Activated T-helper 1 cell treated with anti-CD3 and anti-CD28 coated beads, Interleukin-12 subunit alpha, Interleukin-12 subunit beta, Interleukin-2, Interleukin-4 antibody, amounts not matched to agents 30 ng/mL and 10 ng/mL and 1 ng/mL, durations not matched to agents 14 hours and 24 hours and 36 hours (primary cell): ENCODE measurements at regions not wholly inside any gene's neighbourhood (a gene's known extent, or its start where the extent isn't known, plus 50 kb on each side); places are given as distances from the start of the nearest gene placed in this dataset.

Experiments
- DNase-seq: peaks from one replicate; pipeline ENCODE4 v3.0.0; 2021; ENCODE audit warnings: low spot score
- H3K27ac Mint-ChIP-seq: one replicate; pipeline ENCODE4 v1.8.0; 2021; ENCODE audit warnings: mild to moderate bottlenecking, mixed read lengths
- H3K27me3 Mint-ChIP-seq: one replicate; pipeline ENCODE4 v1.8.0; 2022; ENCODE audit warnings: mild to moderate bottlenecking, moderate library complexity, mixed read lengths; ENCODE audit not compliant: insufficient read depth
- H3K36me3 Mint-ChIP-seq: one replicate; pipeline ENCODE4 v1.8.0; 2021; ENCODE audit warnings: low read depth, mixed read lengths
- H3K4me1 Mint-ChIP-seq: one replicate; pipeline ENCODE4 v1.8.0; 2021; ENCODE audit warnings: low read depth, mixed read lengths
- H3K4me3 Mint-ChIP-seq: one replicate; pipeline ENCODE4 v1.8.0; 2021; ENCODE audit warnings: mild to moderate bottlenecking, moderate library complexity, mixed read lengths
- H3K9me3 Mint-ChIP-seq: one replicate; pipeline ENCODE4 v1.8.0; 2021; ENCODE audit warnings: mixed read lengths
- intact Hi-C: fragments of 100-400 bp; cut with micrococcal nuclease; formaldehyde crosslinking; loops from one replicate; pipeline ENCODE4 v1.15.1; 2024

DNA sequence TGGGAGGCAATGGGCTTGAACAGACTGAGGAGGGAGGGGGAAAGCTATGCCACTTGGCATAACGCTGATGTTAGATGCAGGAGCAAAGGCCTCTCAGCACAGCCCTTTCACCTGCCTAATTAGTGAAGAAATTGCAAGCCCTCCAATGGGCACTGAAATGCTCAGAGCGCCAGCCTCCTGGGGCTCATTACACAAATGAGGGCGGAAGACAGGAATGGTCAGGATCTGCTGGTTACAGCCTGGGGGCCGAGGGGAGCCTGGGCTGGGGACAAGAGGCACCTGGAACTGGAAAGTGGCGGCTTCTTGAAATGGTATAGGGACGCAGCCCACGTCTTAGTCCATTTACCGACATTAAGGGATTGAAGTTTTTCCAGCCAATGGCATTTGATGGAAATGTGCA lies 50.2 kb upstream of the PLET1 start:
- H3K27me3 Mint-ChIP-seq = peaks cover 2% of the 10 kb centered on the region
- H3K27ac Mint-ChIP-seq = no peak overlapping the region
- intact Hi-C loops = no loop called here
- no peak for DNase-seq
- no peaks in the 10 kb centered on the region for H3K36me3 Mint-ChIP-seq
- H3K9me3 Mint-ChIP-seq = peaks cover 12% of the 10 kb centered on the region
- H3K4me1 Mint-ChIP-seq = no peaks in the 10 kb centered on the region
- H3K4me3 Mint-ChIP-seq = no peak overlapping the region

- Mint-ChIP-seq H3K27ac (no peak overlapping the region), H3K4me3 (no peak overlapping the region), H3K4me1 (no peaks in the 10 kb centered on the region), H3K9me3 (no peaks in the 10 kb centered on the region), H3K27me3 (no peaks in the 10 kb centered on the region), H3K36me3 (no peaks in the 10 kb centered on the region)
- intact Hi-C loops = no loop called here
- no peak for DNase-seq
Measured at GRCh38 chr11:112315057-112315720, 54.5 kb upstream of the PLET1 start.

DNA sequence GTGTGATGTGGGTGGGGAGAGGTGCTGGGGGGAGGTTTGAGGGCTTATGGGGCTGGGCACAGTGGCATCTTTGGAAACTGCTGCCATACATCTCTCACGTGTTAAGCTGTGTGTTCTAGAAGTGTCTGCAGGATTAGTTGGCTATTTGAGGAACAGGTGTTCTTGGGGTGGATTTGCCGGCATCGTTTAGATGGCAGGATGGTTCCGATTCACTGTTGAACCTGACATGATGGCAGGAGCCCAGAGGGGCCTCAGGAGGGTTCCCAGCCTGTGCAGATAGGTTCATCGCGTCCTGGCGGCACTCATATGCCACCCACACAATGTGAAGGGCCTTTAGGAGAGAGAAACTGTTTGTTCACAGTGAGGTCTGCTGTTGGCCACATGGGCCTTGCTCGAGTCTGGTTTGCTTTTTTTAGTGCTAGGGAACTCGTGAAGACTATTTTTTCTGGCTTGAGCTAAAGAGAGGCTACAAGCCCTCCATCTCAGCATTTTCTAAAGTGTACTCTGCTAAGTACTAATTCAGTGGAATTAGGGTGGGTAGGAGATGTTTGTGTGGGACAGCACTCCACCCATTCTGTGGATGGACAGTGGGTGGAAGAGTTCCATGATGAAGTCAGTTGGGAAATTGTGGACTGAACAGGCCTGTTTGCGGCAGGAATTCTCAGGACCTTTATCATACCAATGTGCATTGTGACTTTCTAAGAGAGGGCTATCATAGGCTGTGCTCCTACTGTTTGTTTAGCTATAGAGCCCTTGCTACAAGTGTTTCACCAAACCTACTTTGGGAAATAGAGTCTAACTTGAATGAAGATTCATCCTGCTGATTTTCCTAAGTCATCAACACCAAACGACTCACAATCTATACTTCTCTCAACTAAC lies 55.4 kb upstream of the PLET1 start:
- no peak overlapping the region for H3K27ac Mint-ChIP-seq
- no peaks in the 10 kb centered on the region for H3K36me3 Mint-ChIP-seq
- intact Hi-C loops = no loop called here
- no peak for DNase-seq
- H3K9me3 Mint-ChIP-seq = no peaks in the 10 kb centered on the region
- H3K4me1 Mint-ChIP-seq = no peaks in the 10 kb centered on the region
- H3K27me3 Mint-ChIP-seq = no peaks in the 10 kb centered on the region
- no peak overlapping the region for H3K4me3 Mint-ChIP-seq

DNA sequence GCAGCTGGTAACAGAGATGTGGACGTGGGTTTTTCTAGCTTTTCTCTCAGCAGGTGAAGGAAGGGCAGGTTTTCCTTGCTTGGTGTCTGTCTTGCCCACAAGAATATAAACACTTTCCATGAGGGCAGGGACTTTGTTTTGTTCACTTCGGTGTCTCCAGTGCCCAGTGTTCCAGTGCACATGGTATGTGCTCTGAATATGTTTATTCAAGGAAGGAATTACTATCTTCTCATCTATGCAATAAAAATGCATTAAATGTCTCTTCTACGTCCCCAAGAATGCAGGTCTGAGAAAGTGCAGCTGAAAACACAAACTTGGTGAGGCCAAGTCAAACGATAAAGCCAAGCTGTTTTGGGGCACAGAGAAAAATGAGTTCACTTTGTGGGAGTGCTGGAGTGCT lies 56.3 kb upstream of the PLET1 start:
- H3K36me3 Mint-ChIP-seq = no peaks in the 10 kb centered on the region
- no peak overlapping the region for H3K27ac Mint-ChIP-seq
- H3K4me1 Mint-ChIP-seq = peaks cover 5% of the 10 kb centered on the region
- H3K27me3 Mint-ChIP-seq = no peaks in the 10 kb centered on the region
- DNase-seq = no peak
- no peak overlapping the region for H3K4me3 Mint-ChIP-seq
- intact Hi-C loops = no loop called here
- H3K9me3 Mint-ChIP-seq = no peaks in the 10 kb centered on the region

- DNase-seq = no peak
- H3K27ac Mint-ChIP-seq = no peak overlapping the region
- no peak overlapping the region for H3K4me3 Mint-ChIP-seq
- no peaks in the 10 kb centered on the region for H3K27me3 Mint-ChIP-seq
- intact Hi-C loops = no loop called here
- H3K36me3 Mint-ChIP-seq = no peaks in the 10 kb centered on the region
- H3K9me3 Mint-ChIP-seq = no peaks in the 10 kb centered on the region
- H3K4me1 Mint-ChIP-seq = peaks cover 5% of the 10 kb centered on the region
Measured at GRCh38 chr11:112318184-112318591, 57.5 kb upstream of the PLET1 start.

DNA sequence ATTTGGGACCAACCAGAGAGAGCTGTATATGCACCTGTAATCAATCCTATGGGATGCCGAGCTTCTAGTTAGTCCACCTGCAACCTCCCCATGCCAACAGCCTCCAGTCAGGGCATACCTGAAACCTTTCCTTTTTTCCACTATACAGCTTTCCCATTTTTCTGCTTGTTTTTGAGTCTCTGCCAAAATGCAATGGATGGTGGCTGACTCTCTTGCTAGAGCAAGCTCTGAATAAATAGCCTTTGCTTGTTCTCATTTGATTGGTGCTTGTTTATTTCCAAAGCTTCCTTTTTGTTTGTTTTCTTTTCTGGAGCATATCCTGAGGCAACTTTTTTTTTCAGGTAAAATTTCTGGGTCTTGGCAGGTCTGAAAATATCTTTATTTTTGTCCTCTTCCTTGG lies 58.0 kb upstream of the PLET1 start:
- no peak for DNase-seq
- H3K4me1 Mint-ChIP-seq = peaks cover 5% of the 10 kb centered on the region
- no peak overlapping the region for H3K27ac Mint-ChIP-seq
- intact Hi-C loops = no loop called here
- no peak overlapping the region for H3K4me3 Mint-ChIP-seq
- H3K27me3 Mint-ChIP-seq = no peaks in the 10 kb centered on the region
- no peaks in the 10 kb centered on the region for H3K9me3 Mint-ChIP-seq
- no peaks in the 10 kb centered on the region for H3K36me3 Mint-ChIP-seq

- no peak overlapping the region for H3K4me3 Mint-ChIP-seq
- intact Hi-C loops = no loop called here
- no peaks in the 10 kb centered on the region for H3K27me3 Mint-ChIP-seq
- H3K4me1 Mint-ChIP-seq = peaks cover 5% of the 10 kb centered on the region
- DNase-seq = no peak
- no peaks in the 10 kb centered on the region for H3K36me3 Mint-ChIP-seq
- no peaks in the 10 kb centered on the region for H3K9me3 Mint-ChIP-seq
- H3K27ac Mint-ChIP-seq = no peak overlapping the region
Measured at GRCh38 chr11:112320668-112321067, 60.0 kb upstream of the PLET1 start.

DNA sequence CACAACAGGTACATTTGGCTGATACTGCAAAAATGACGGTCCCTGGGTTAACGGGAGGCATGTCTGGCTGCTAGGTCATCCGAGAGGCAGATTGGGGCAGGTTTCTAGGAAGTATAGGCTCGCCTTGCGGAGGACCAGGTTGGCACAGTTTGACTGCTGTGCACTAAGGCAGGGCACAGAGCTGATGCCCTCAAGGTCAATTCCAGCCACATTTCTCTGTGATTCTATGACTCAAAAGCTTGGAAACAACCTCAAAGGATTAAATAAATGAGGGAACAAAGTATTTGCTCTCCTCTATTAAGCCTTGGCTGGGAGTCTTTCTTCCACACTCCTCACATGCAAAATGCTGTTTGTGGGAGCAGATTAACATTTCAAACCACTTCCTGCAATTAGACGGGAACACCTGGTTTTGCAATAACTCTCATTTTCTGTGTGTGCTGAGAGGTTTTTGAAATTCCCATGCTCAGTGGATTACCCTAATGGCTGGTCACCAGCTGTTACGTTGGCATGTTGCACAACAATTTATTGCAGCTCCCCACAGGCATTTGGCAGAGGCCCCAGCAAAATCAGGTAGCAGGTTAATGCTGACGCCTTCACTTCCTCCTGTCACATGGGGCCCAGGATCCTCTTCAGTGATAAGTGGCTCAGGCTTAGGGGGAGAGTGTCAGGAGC lies 61.0 kb upstream of the PLET1 start:
- Mint-ChIP-seq H3K9me3 (no peaks in the 10 kb centered on the region), H3K4me3 (no peak overlapping the region), H3K4me1 (peaks cover 5% of the 10 kb centered on the region), H3K36me3 (no peaks in the 10 kb centered on the region), H3K27ac (no peak overlapping the region), H3K27me3 (no peaks in the 10 kb centered on the region)
- intact Hi-C loops = no loop called here
- no peak for DNase-seq

DNA sequence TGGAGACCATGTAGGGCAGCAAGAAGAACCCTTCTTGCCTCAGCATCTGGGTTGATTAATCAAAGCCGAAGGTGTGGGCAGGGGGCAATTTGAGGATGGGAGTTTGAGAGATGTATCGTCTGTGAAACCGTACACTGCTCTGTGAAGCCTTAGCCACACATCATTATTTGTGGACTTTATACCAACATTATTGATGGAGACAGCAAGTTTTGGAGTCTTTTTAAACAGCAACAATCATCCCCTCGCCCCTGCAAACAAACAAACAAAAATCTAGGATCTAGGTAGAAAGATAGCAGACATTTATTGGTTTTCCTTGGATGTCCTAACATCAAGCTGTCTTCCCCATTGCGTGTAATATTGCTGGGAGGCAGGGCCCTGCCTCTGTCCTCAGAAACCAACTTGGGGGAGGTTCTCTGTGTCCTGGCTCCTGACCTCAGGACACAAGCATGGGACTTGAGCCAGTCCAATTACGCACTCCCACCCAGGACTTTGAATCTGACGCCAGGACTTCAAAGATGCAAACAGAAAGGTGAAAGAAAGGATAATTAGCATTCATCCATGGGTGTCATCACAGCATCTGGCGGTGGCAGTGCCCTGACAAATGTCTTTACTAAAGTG lies 61.6 kb upstream of the PLET1 start:
- H3K9me3 Mint-ChIP-seq = no peaks in the 10 kb centered on the region
- intact Hi-C loops = no loop called here
- H3K4me3 Mint-ChIP-seq = no peak overlapping the region
- no peaks in the 10 kb centered on the region for H3K27me3 Mint-ChIP-seq
- no peak for DNase-seq
- peaks cover 5% of the 10 kb centered on the region for H3K4me1 Mint-ChIP-seq
- H3K27ac Mint-ChIP-seq = no peak overlapping the region
- H3K36me3 Mint-ChIP-seq = no peaks in the 10 kb centered on the region

DNA sequence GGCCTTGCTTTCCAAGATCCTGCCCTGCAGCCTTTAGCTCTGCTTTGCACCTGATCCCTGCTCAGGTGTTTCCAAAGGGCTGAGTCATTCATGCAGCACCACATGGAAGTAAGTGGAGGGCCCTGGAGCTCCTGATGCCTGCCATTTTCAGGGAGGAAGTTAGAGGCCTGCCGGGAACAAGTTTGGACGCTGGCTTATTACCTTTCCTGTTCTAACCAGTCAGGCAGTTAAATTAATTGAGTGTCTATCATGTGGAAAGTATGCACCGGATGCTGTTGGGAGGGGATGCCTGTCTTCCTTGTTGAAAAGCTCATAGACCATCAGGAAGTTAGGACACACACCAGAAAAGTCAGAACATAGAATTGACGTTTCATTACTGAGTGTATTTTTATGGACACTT lies 73.7 kb upstream of the PLET1 start:
- peaks cover 5% of the 10 kb centered on the region for H3K9me3 Mint-ChIP-seq
- H3K36me3 Mint-ChIP-seq = no peaks in the 10 kb centered on the region
- peaks cover 3% of the 10 kb centered on the region for H3K27me3 Mint-ChIP-seq
- H3K4me3 Mint-ChIP-seq = no peak overlapping the region
- H3K4me1 Mint-ChIP-seq = no peaks in the 10 kb centered on the region
- intact Hi-C loops = no loop called here
- H3K27ac Mint-ChIP-seq = no peak overlapping the region
- no peak for DNase-seq

DNA sequence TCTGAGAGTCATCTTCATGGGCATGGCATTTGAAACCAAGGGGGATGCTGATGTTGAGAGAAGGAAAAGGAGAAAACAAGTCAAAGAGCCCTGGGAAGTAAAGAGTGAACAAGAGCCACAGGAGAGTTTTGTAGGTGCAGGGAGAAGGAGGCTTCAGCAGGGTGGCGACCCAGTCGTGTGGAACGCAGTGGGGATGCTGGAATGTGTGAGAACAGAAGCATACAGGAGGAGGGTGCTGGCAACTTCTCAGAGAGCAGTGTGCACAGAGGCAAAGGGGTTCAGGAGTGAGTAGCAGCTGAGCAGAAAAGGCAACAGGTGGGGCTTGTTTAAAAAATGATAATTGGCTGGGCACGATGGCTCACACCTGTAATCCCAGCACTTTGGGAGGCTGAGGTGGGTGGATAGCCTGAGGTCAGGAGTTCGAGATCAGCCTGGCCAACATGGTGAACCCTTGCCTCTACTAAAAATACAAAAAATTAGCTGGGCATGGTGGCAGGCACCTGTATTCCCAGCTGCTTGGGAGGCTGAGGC lies 75.8 kb upstream of the PLET1 start:
- intact Hi-C loops = no loop called here
- Mint-ChIP-seq H3K4me1 (no peaks in the 10 kb centered on the region), H3K36me3 (no peaks in the 10 kb centered on the region), H3K9me3 (no peaks in the 10 kb centered on the region), H3K27ac (no peak overlapping the region), H3K4me3 (no peak overlapping the region), H3K27me3 (no peaks in the 10 kb centered on the region)
- DNase-seq = no peak

DNA sequence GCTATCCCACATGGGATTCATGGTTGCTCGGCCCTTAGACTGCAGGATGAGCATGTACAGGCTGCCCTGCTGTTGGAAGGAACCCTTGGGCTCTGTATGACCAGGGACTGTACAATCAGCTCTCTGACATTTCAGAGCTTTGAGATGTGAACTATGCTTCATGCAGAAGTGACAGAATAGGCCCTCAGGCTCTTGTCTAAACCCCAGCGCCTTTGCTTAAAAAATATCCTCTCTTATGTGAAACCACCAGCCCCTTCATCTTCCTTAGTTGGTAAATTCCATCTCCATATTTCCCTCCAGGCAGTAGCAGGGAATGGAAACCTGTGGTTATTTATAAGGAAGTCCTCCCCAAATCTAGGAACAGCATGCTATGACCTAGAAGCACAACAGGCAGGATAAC lies 78.9 kb upstream of the PLET1 start:
- Mint-ChIP-seq H3K27ac (no peak overlapping the region), H3K9me3 (no peaks in the 10 kb centered on the region), H3K36me3 (no peaks in the 10 kb centered on the region), H3K27me3 (no peaks in the 10 kb centered on the region), H3K4me1 (no peaks in the 10 kb centered on the region), H3K4me3 (no peak overlapping the region)
- intact Hi-C loops = no loop called here
- no peak for DNase-seq
